Endothelial cell of umbilical vein (primary cell): ENCODE measurements at regions not wholly inside any gene's neighbourhood (a gene's known extent, or its start where the extent isn't known, plus 50 kb on each side); places are given as distances from the start of the nearest gene placed in this dataset.

Source experiments
- BruUV-seq: library from RNA; stranded (reverse); fragments of 400-500 nt; replicated peaks from 2 replicates; lab custom pipeline; 2021; lab: Mats Ljungman, UMichigan
- CTCF ChIA-PET: fragments of 300-600, 350-600 bp; sonication (Branson Sonifier 250); formaldehyde crosslinking; loops from one replicate; lab custom pipeline; 2021; ENCODE audit warnings: antibody characterized with exemption, inconsistent platforms; lab: Charles Lee
- POLR2A ChIA-PET: fragments of 300-600, 350-600 bp; sonication (Branson Sonifier 250); formaldehyde crosslinking; loops from one replicate; lab custom pipeline; 2021; ENCODE audit warnings: antibody characterized with exemption, inconsistent platforms; lab: Charles Lee
- DNase-seq: peaks from one replicate; pipeline ENCODE4 v3.0.0-alpha.2; 2011; ENCODE audit warnings: low read depth, low spot score
- FAIRE-seq: peaks from 2 replicates; lab custom pipeline; 2011; peaks lifted over from hg19 to GRCh38; lab: Jason Lieb, UNC
- H2AFZ ChIP-seq: 2 replicates; pipeline ENCODE4 v1.6.0; 2012; ENCODE audit warnings: low read depth, low read length, control low read depth, inconsistent platforms
- H3K27ac ChIP-seq: 2 replicates; pipeline ENCODE4 v1.5.1; 2011; ENCODE audit warnings: low read depth, mild to moderate bottlenecking, control low read depth, low read length, moderate library complexity; ENCODE audit not compliant: insufficient read depth
- H3K27me3 ChIP-seq, 2 experiments: 2 replicates each; pipeline versions ENCODE4 v1.6.0 to v1.6.1; 2011; ENCODE audit warnings: low read length in 2 of 2, mixed read lengths in 1 of 2; ENCODE audit not compliant: control insufficient read depth in 2 of 2, insufficient read depth in 2 of 2
- H3K36me3 ChIP-seq, 2 experiments: 2 replicates in 1 of 2; 3 replicates in 1 of 2; pipeline ENCODE4 v1.5.1; 2011; ENCODE audit warnings: low read length in 2 of 2, mild to moderate bottlenecking in 1 of 2, moderate library complexity in 1 of 2; ENCODE audit not compliant: control insufficient read depth in 2 of 2, insufficient read depth in 2 of 2; ENCODE audit errors: extremely low read depth in 1 of 2
- H3K4me1 ChIP-seq: 3 replicates; pipeline ENCODE4 v1.5.1; 2011; ENCODE audit warnings: mild to moderate bottlenecking, low read length; ENCODE audit not compliant: control insufficient read depth, insufficient read depth; ENCODE audit errors: extremely low read depth
- H3K4me2 ChIP-seq: 2 replicates; pipeline ENCODE4 v1.6.1; 2011; ENCODE audit warnings: low read length, control low read depth, mixed read lengths; ENCODE audit not compliant: insufficient read depth
- H3K4me3 ChIP-seq, 3 experiments: fragments of 200-600 bp in 1 of 3; sonication (generic), shearing (Covaris generic) in 1 of 3; replicated peaks in 1 of 3; 2 replicates each; pipeline ENCODE4 v1.5.1; 2011 to 2016; ENCODE audit warnings: control low read depth in 3 of 3, low read length in 3 of 3, mild to moderate bottlenecking in 2 of 3, inconsistent platforms in 1 of 3, low read depth in 1 of 3, moderate library complexity in 1 of 3; ENCODE audit not compliant: insufficient read depth in 1 of 3
- H3K79me2 ChIP-seq: 2 replicates; pipeline ENCODE4 v1.6.0; 2012; ENCODE audit warnings: low read length, inconsistent platforms; ENCODE audit not compliant: control insufficient read depth, insufficient read depth
- H3K9ac ChIP-seq: replicated peaks from 2 replicates; pipeline ENCODE3; 2011; ENCODE audit warnings: low read length, control low read depth; ENCODE audit not compliant: insufficient read depth; ENCODE audit errors: extremely low read depth
- H3K9me1 ChIP-seq: replicated peaks from 3 replicates; pipeline ENCODE4 v1.6.0; 2011; ENCODE audit warnings: mild to moderate bottlenecking, low read length; ENCODE audit not compliant: control insufficient read depth, insufficient read depth; ENCODE audit errors: extremely low read depth
- H3K9me3 ChIP-seq: replicated peaks from 2 replicates; pipeline ENCODE4 v1.5.1; 2012; ENCODE audit warnings: low read length, inconsistent platforms; ENCODE audit not compliant: control insufficient read depth, insufficient read depth
- H4K20me1 ChIP-seq: replicated peaks from 2 replicates; pipeline ENCODE3; 2011; ENCODE audit warnings: mild to moderate bottlenecking, low read length; ENCODE audit not compliant: control insufficient read depth, insufficient read depth; ENCODE audit errors: extremely low read depth
- CTCF ChIP-seq, 2 donors: IDR thresholded peaks; 1 replicate in 1 of 2; 2 replicates in 1 of 2; pipeline ENCODE4 v1.5.1; 2011; ENCODE audit warnings: low read length in 2 of 2, mild to moderate bottlenecking in 2 of 2, moderate library complexity in 2 of 2, control low read depth in 1 of 2, inconsistent platforms in 1 of 2, low read depth in 1 of 2; ENCODE audit not compliant: insufficient read depth in 1 of 2; ENCODE audit errors: extremely low read depth in 1 of 2
- EZH2 ChIP-seq: IDR thresholded peaks from 2 replicates; pipeline ENCODE4 v1.6.1; 2012; ENCODE audit warnings: borderline replicate concordance, low read depth, mild to moderate bottlenecking, moderate library complexity, low read length, inconsistent platforms; ENCODE audit not compliant: severe bottlenecking
- FOS ChIP-seq: IDR thresholded peaks from 2 replicates; pipeline ENCODE4 v1.6.1; 2011; ENCODE audit warnings: mild to moderate bottlenecking, low read length, moderate library complexity, borderline replicate concordance; ENCODE audit not compliant: insufficient read depth
- GATA2 ChIP-seq: IDR thresholded peaks from 2 replicates; pipeline ENCODE4 v1.7.0; 2011; ENCODE audit warnings: low read depth, mild to moderate bottlenecking, moderate library complexity, mixed read lengths, low read length; ENCODE audit not compliant: insufficient read length, insufficient read depth
- JUN ChIP-seq: IDR thresholded peaks from 2 replicates; pipeline ENCODE4 v1.6.1; 2011; ENCODE audit warnings: borderline replicate concordance, low read depth; ENCODE audit not compliant: insufficient read length, insufficient read depth
- MAX ChIP-seq: IDR thresholded peaks from 2 replicates; pipeline ENCODE4 v1.6.1; 2011; ENCODE audit not compliant: insufficient read depth, insufficient read length
- MYC ChIP-seq: IDR thresholded peaks from one replicate; pipeline ENCODE4 v1.6.1; 2011; ENCODE audit warnings: mild to moderate bottlenecking, low read depth, low read length
- POLR2A ChIP-seq: IDR thresholded peaks from 2 replicates; pipeline ENCODE4 v1.6.1; 2012; ENCODE audit warnings: low read depth, mild to moderate bottlenecking, control low read depth, low read length
- POLR2AphosphoS5 ChIP-seq: IDR thresholded peaks from 2 replicates; pipeline ENCODE4 v1.6.1; 2012; ENCODE audit warnings: low read depth, mild to moderate bottlenecking, control low read depth, low read length, moderate library complexity; ENCODE audit not compliant: insufficient read depth
- dilution Hi-C: fragments of 300-500 bp; cut with MboI; formaldehyde crosslinking; loops from one replicate; pipeline ENCODE4 v1.15.0; 2019; ENCODE audit warnings: low sequenced_read_pairs; ENCODE audit not compliant: extremely low pct_ligation_motif_present
- intact Hi-C: fragments of 100-400 bp; cut with micrococcal nuclease; formaldehyde crosslinking; loops from one replicate; pipeline ENCODE4 v1.10.0; 2022

GRCh38 chrX:25531096-25531495, 515.3 kb upstream of the ARX start:
- CTCF ChIA-PET: no interaction called here
- Histone ChIP-seq H3K27ac (no peak overlapping the region), H4K20me1 (no peaks in the 10 kb centered on the region), H3K27me3 (no peaks in the 10 kb centered on the region), H3K79me2 (no peaks in the 10 kb centered on the region), H3K4me1 (peaks cover 8% of the 10 kb centered on the region), H3K9ac (no peak overlapping the region), H3K4me3 (no peak overlapping the region), H3K4me2 (no peak overlapping the region), H3K9me3 (no peaks in the 10 kb centered on the region), H2AFZ (no peak overlapping the region), H3K36me3 (no peaks in the 10 kb centered on the region), H3K9me1 (no peaks in the 10 kb centered on the region)
- dilution Hi-C loops (no loop called here), intact Hi-C loops (no loop called here)
- no peak for FAIRE-seq
- no peak for TF ChIP-seq JUN
- no peak for TF ChIP-seq POLR2AphosphoS5
- TF ChIP-seq POLR2A: no peak
- no peak for TF ChIP-seq MAX
- TF ChIP-seq GATA2: no peak
- no peak for TF ChIP-seq CTCF (IDR thresholded peaks at IDR 0.05; ENCODE audit: extremely low read depth in 1 of 2, insufficient read depth in 1 of 2, low read depth in 1 of 2, low read length in 2 of 2)
- TF ChIP-seq FOS: no peak
- no peak for TF ChIP-seq MYC
- TF ChIP-seq EZH2: no peak
- DNase-seq: no peak
- BruUV-seq: no TSS peak
- POLR2A ChIA-PET: no interaction called here
